C4-2B (cell line): ENCODE measurements at regions not wholly inside any gene's neighbourhood (a gene's known extent, or its start where the extent isn't known, plus 50 kb on each side); places are given as distances from the start of the nearest gene placed in this dataset.

Experiments
- CTCF ChIP-seq: fragments of 450-650 bp; conservative IDR thresholded peaks from 2 replicates; pipeline ENCODE4 v1.5.1; 2017; ENCODE audit warnings: mild to moderate bottlenecking
- ZFX ChIP-seq: fragments of 450-650 bp; IDR thresholded peaks from 2 replicates; pipeline ENCODE4 v1.6.1; 2017

- TF ChIP-seq CTCF (no peak), ZFX (no peak)
Observed at GRCh38 chr10:108384378-108384777, 1219.9 kb upstream of the SORCS1 start.
